Parathyroid adenoma (tissue), 2 donors: ENCODE measurements at regions not wholly inside any gene's neighbourhood (a gene's known extent, or its start where the extent isn't known, plus 50 kb on each side); places are given as distances from the start of the nearest gene placed in this dataset.
"Not testable (repeated sequence)": the region's sequence is repeated elsewhere in the genome, so short reads cannot be mapped to it uniquely, and the experiment has no call there.

ENCODE experiments used
- H2AFZ ChIP-seq: fragments of 300-600 bp; sonication (generic); one replicate; pipeline ENCODE4 v1.7.0; 2017; ENCODE audit warnings: antibody characterized with exemption, mild to moderate bottlenecking
- H3K27ac ChIP-seq: fragments of 300-600 bp; sonication (generic); one replicate; pipeline ENCODE4 v1.7.0; 2017
- H3K27me3 ChIP-seq: fragments of 300-600 bp; sonication (generic); one replicate; pipeline ENCODE4 v1.7.0; 2017; ENCODE audit warnings: low read length; ENCODE audit not compliant: control insufficient read depth, insufficient read depth
- H3K36me3 ChIP-seq: fragments of 300-600 bp; sonication (generic); one replicate; pipeline ENCODE4 v1.7.0; 2017; ENCODE audit warnings: low read length; ENCODE audit not compliant: control insufficient read depth, insufficient read depth
- H3K4me1 ChIP-seq: fragments of 300-600 bp; sonication (generic); one replicate; pipeline ENCODE4 v1.7.0; 2017; ENCODE audit warnings: control low read depth
- H3K4me2 ChIP-seq: fragments of 300-600 bp; sonication (generic); one replicate; pipeline ENCODE4 v1.7.0; 2017; ENCODE audit warnings: low read length
- H3K4me3 ChIP-seq: fragments of 300-600 bp; sonication (generic); one replicate; pipeline ENCODE4 v1.7.0; 2017; ENCODE audit warnings: low read depth, low read length
- H3K79me2 ChIP-seq: fragments of 300-600 bp; sonication (generic); one replicate; pipeline ENCODE4 v1.7.0; 2017; ENCODE audit warnings: control low read depth
- H3K9ac ChIP-seq: fragments of 300-600 bp; sonication (generic); one replicate; pipeline ENCODE4 v1.7.0; 2017; ENCODE audit warnings: mild to moderate bottlenecking
- H3K9me3 ChIP-seq: fragments of 300-600 bp; sonication (generic); one replicate; pipeline ENCODE4 v1.7.0; 2017; ENCODE audit warnings: low read length; ENCODE audit not compliant: control insufficient read depth
- TF ChIP-seq, protein P1 (sequence below): fragments of 300-600 bp; sonication (generic); IDR thresholded peaks from one replicate; pipeline ENCODE4 v1.7.0; 2017; ENCODE audit warnings: antibody characterized with exemption, mild to moderate bottlenecking
- donor health status: primary hyperparathyroidism.

DNA sequence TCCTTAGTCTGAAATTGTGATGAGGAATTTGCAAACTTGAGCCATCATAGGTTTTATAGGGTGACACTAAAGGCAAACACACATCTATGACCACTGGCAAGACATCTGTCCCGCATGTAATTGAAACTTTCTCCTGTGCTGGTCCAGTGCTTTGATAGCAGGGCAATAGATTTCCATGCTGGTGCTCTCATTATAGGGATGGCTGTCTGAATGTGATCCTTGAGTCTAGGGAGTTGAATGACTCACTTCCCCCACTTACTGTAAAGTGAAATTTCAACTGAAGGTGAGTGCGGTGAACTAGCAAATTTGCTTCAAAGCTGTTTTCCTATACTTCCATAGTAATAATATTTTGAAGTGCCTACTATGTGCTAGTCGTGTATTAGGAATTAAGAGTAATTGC, 1630.0 kb downstream of the STIM2 start:
- Histone ChIP-seq H3K79me2 (no peaks in the 10 kb centered on the region), H3K4me1 (no peaks in the 10 kb centered on the region), H3K27ac (no peak overlapping the region), H3K4me3 (no peak overlapping the region), H2AFZ (no peak overlapping the region), H3K9ac (no peak overlapping the region), H3K4me2 (no peak overlapping the region), H3K9me3 (no peaks in the 10 kb centered on the region), H3K27me3 (no peaks in the 10 kb centered on the region), H3K36me3 (no peaks in the 10 kb centered on the region)
- TF ChIP-seq, protein P1, sequence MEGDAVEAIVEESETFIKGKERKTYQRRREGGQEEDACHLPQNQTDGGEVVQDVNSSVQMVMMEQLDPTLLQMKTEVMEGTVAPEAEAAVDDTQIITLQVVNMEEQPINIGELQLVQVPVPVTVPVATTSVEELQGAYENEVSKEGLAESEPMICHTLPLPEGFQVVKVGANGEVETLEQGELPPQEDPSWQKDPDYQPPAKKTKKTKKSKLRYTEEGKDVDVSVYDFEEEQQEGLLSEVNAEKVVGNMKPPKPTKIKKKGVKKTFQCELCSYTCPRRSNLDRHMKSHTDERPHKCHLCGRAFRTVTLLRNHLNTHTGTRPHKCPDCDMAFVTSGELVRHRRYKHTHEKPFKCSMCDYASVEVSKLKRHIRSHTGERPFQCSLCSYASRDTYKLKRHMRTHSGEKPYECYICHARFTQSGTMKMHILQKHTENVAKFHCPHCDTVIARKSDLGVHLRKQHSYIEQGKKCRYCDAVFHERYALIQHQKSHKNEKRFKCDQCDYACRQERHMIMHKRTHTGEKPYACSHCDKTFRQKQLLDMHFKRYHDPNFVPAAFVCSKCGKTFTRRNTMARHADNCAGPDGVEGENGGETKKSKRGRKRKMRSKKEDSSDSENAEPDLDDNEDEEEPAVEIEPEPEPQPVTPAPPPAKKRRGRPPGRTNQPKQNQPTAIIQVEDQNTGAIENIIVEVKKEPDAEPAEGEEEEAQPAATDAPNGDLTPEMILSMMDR: no peak

DNA sequence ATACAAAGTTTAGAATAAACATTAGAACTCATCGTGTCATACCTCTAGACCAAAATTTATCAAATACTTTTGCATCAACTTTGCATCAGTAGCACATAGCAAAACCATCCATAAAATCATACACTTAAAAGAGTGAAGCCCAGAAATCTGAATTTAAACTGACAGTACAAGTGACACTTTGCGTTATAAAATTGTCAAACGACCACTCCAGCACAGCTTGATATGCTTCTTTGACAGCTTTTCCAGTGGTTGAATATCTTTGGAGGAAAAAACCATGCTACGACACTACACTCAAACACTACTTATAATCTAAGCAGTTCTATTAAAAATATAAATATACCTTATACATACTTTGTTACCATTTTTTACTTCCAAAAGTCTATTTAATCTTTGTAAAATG, 1644.4 kb downstream of the STIM2 start:
- Histone ChIP-seq H3K36me3 (no peaks in the 10 kb centered on the region), H2AFZ (no peak overlapping the region), H3K27me3 (no peaks in the 10 kb centered on the region), H3K27ac (no peak overlapping the region), H3K4me2 (no peak overlapping the region), H3K4me3 (no peak overlapping the region), H3K9me3 (no peaks in the 10 kb centered on the region), H3K4me1 (no peaks in the 10 kb centered on the region), H3K9ac (no peak overlapping the region), H3K79me2 (no peaks in the 10 kb centered on the region)
- TF ChIP-seq, protein P1: no peak

DNA sequence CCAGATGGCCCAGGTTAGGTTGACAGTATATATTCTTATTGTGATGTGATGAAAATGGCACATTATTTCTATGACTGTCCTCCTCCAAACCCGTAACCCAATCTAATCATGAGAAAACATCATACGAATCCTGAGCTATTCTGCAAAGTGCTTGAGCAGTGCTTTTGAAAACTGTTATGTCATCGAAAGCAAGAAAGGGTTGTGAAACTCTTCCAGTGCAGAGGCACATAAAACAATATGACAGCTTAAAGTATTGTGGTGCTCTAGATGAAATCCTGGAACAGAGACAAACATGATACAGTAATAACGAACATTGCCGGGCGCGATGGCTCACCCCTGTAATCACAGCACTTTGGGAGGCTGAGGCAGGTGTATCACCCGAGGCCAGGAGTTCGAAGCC, 1648.0 kb downstream of the STIM2 start:
- Histone ChIP-seq H3K4me3 (no peak overlapping the region), H2AFZ (no peak overlapping the region), H3K9ac (no peak overlapping the region), H3K79me2 (no peaks in the 10 kb centered on the region), H3K27ac (no peak overlapping the region), H3K4me2 (no peak overlapping the region), H3K4me1 (no peaks in the 10 kb centered on the region), H3K9me3 (no peaks in the 10 kb centered on the region), H3K36me3 (no peaks in the 10 kb centered on the region), H3K27me3 (no peaks in the 10 kb centered on the region)
- TF ChIP-seq, protein P1: no peak

DNA sequence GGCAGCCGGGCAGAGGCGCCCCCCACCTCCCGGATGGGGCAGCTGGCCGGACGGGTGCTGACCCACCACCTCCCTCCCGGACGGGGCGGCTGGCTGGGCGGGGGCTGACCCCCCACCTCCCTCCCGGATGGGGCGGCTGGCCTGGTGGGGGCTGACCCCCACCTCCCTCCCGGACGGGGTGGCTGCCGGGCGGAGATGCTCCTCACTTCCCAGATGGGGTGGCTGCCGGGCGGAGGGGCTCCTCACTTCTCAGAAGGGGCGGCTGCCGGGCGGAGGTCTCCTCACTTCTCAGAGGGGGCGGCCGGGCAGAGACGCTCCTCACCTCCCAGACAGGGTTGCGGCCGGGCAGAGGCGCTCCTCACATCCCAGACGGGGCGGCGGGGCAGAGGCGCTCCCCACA, 1654.1 kb downstream of the STIM2 start:
- H3K4me2 ChIP-seq, H3K27ac ChIP-seq, H3K9ac ChIP-seq, H3K36me3 ChIP-seq, H3K9me3 ChIP-seq, H3K4me3 ChIP-seq, H3K27me3 ChIP-seq, H3K4me1 ChIP-seq, H3K79me2 ChIP-seq, H2AFZ ChIP-seq: not testable (repeated sequence)

DNA sequence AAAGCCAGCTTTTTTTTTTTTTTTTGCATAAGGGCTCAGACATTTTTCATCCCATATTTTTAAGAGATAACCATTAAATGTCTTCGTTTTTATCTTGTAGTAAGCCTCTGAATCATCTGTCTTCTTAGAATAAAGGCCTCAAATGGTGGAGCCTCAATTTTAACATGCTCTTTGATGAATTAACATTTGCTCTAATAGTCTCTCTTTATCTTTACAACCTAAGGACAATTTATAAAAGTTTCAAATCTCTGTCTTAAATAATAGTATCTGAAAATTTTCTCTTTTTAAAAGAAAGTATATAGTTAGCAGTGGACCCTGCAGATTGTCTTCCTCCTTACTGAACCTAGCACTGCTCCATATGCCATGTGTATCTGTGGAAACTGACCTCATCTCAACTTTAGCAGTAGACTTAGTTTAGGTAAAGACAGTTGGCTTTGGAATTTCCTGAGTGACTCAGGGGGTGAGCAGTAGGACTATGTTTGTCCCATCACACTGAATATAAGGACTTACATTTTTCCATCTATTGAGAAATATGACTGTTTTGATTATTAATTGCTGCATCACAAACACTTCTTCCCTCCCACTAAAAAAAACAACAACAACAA, 1658.0 kb downstream of the STIM2 start:
- Histone ChIP-seq H3K9me3 (no peaks in the 10 kb centered on the region), H3K27me3 (no peaks in the 10 kb centered on the region), H3K4me1 (no peaks in the 10 kb centered on the region), H3K79me2 (no peaks in the 10 kb centered on the region), H3K4me3 (no peak overlapping the region), H3K4me2 (no peak overlapping the region), H3K36me3 (no peaks in the 10 kb centered on the region), H3K9ac (no peak overlapping the region), H3K27ac (no peak overlapping the region), H2AFZ (no peak overlapping the region)
- TF ChIP-seq, protein P1: no peak
